Muscle of arm (tissue), 1 donor: ENCODE measurements at regions not wholly inside any gene's neighbourhood (a gene's known extent, or its start where the extent isn't known, plus 50 kb on each side); places are given as distances from the start of the nearest gene placed in this dataset.
A peak's percentile ranks its signal among the peaks of the same experiment; 100 is the strongest.
"Not testable (repeated sequence)": the region's sequence is repeated elsewhere in the genome, so short reads cannot be mapped to it uniquely, and the experiment has no call there.

Experiments used
- DNase-seq: peaks from one replicate; pipeline ENCODE4 v3.0.0-alpha.2; 2013

GRCh38 chr16:66054095-66054494 is 312.4 kb upstream of the CDH5 start:
- DNase-seq, result no peak

GRCh38 chr16:66052745-66053144 is 313.7 kb upstream of the CDH5 start:
- DNase-seq, result no peak

GRCh38 chr16:66050991-66051390 is 315.5 kb upstream of the CDH5 start:
- DNase-seq, result no peak

GRCh38 chr16:66049865-66050264 is 316.6 kb upstream of the CDH5 start:
- no peak for DNase-seq

GRCh38 chr16:66045626-66046025 is 320.9 kb upstream of the CDH5 start:
- DNase-seq, result no peak

- no peak for DNase-seq
These were observed 321.9 kb upstream of the CDH5 start for GRCh38 chr16:66044556-66044955.

- no peak for DNase-seq
These were observed 322.4 kb upstream of the CDH5 start for GRCh38 chr16:66044089-66044488.

- DNase-seq, result no peak
These were observed 323.2 kb upstream of the CDH5 start for GRCh38 chr16:66043326-66043725.

GRCh38 chr16:66042341-66042740 is 324.1 kb upstream of the CDH5 start:
- no peak for DNase-seq

- DNase-seq, result no peak
These were observed 324.6 kb upstream of the CDH5 start for GRCh38 chr16:66041907-66042306.

- no peak for DNase-seq
These were observed 326.7 kb upstream of the CDH5 start for GRCh38 chr16:66039793-66040192.

GRCh38 chr16:66036793-66037715 is 329.4 kb upstream of the CDH5 start:
- peak; percentile 60 for DNase-seq

GRCh38 chr16:66036184-66036583 is 330.3 kb upstream of the CDH5 start:
- DNase-seq, result peak; percentile 28

GRCh38 chr16:66035096-66035495 is 331.4 kb upstream of the CDH5 start:
- no peak for DNase-seq

GRCh38 chr16:66032841-66033240 is 333.6 kb upstream of the CDH5 start:
- DNase-seq, result no peak

GRCh38 chr16:66030036-66030435 is 336.5 kb upstream of the CDH5 start:
- DNase-seq, result no peak

GRCh38 chr16:66028510-66029216 is 337.8 kb upstream of the CDH5 start:
- peak; percentile 38 for DNase-seq

- no peak for DNase-seq
These were observed 339.6 kb upstream of the CDH5 start for GRCh38 chr16:66026787-66027330.

- no peak for DNase-seq
These were observed 340.3 kb upstream of the CDH5 start for GRCh38 chr16:66026211-66026610.

- DNase-seq, result no peak
These were observed 340.7 kb upstream of the CDH5 start for GRCh38 chr16:66025751-66026150.

- not testable (repeated sequence) for DNase-seq
These were observed 341.9 kb upstream of the CDH5 start for GRCh38 chr16:66024567-66024966.

GRCh38 chr16:66023481-66023880 is 343.0 kb upstream of the CDH5 start:
- DNase-seq, result no peak

- DNase-seq, result no peak
These were observed 345.8 kb upstream of the CDH5 start for GRCh38 chr16:66020642-66021041.
